ENCODE measurements at regions not wholly inside any gene's neighbourhood (a gene's known extent, or its start where the extent isn't known, plus 50 kb on each side); places are given as distances from the start of the nearest gene placed in this dataset.

GRCh38 chr14:87581298-87581697, 411.7 kb downstream of the GALC start:
- H3K4me1 ChIP-seq (ENCODE audit: control insufficient read depth, insufficient read depth, low read length) = no peaks in the 10 kb centered on the region
- DNase-seq = no peak
- 69% methylated on average over 2 of the region's 2 CpGs for WGBS

GRCh38 chr14:87579036-87579435, 413.9 kb downstream of the GALC start:
- intact Hi-C loops (cut with DNase I) = no loop called here
- DNase-seq (no peak), ATAC-seq (no peak)
- WGBS = 49% methylated on average over 2 of the region's 2 CpGs
- no peaks in the 10 kb centered on the region for H3K27me3 ChIP-seq (ENCODE audit: control insufficient read depth, insufficient read depth)
- H3K4me1 ChIP-seq (ENCODE audit: control insufficient read depth, insufficient read depth, low read length) = no peaks in the 10 kb centered on the region
- H3K4me3 ChIP-seq (ENCODE audit: low read length) = no peak overlapping the region
- no peaks in the 10 kb centered on the region for H3K9me3 ChIP-seq (ENCODE audit: control insufficient read depth, low read length)
- H3K27ac ChIP-seq (ENCODE audit: low read length) = no peak overlapping the region

More at GRCh38 chr14:87581298-87581697, 411.7 kb downstream of the GALC start:
- intact Hi-C loops (cut with DNase I) = no loop called here
- no peak overlapping the region for H3K27ac ChIP-seq (ENCODE audit: low read length)
- ATAC-seq = no peak
- no peaks in the 10 kb centered on the region for H3K27me3 ChIP-seq (ENCODE audit: control insufficient read depth, insufficient read depth)
- no peak overlapping the region for H3K4me3 ChIP-seq (ENCODE audit: low read length)
- H3K9me3 ChIP-seq (ENCODE audit: control insufficient read depth, low read length) = no peaks in the 10 kb centered on the region

GRCh38 chr14:87575378-87575777, 417.6 kb downstream of the GALC start:
- no peak for ATAC-seq

GRCh38 chr14:87573591-87573990, 419.4 kb downstream of the GALC start:
- Histone ChIP-seq H3K27me3 (ENCODE audit: control insufficient read depth, insufficient read depth) (no peaks in the 10 kb centered on the region), H3K27ac (ENCODE audit: low read length) (no peak overlapping the region), H3K9me3 (ENCODE audit: control insufficient read depth, low read length) (no peaks in the 10 kb centered on the region), H3K4me1 (ENCODE audit: control insufficient read depth, insufficient read depth, low read length) (no peaks in the 10 kb centered on the region), H3K4me3 (ENCODE audit: low read length) (no peak overlapping the region)
- ATAC-seq = no peak
- no peak for DNase-seq
- WGBS = 64% methylated on average over 2 of the region's 2 CpGs
- intact Hi-C loops (cut with DNase I) = no loop called here

More at GRCh38 chr14:87575378-87575777, 417.6 kb downstream of the GALC start:
- H3K27me3 ChIP-seq (ENCODE audit: control insufficient read depth, insufficient read depth) = no peaks in the 10 kb centered on the region
- H3K4me3 ChIP-seq (ENCODE audit: low read length) = no peak overlapping the region
- no peak overlapping the region for H3K27ac ChIP-seq (ENCODE audit: low read length)
- H3K4me1 ChIP-seq (ENCODE audit: control insufficient read depth, insufficient read depth, low read length) = no peaks in the 10 kb centered on the region
- 89% methylated on average over 6 of the region's 6 CpGs for WGBS
- intact Hi-C loops (cut with DNase I) = no loop called here
- no peak for DNase-seq
- H3K9me3 ChIP-seq (ENCODE audit: control insufficient read depth, low read length) = no peaks in the 10 kb centered on the region

- H3K4me1 ChIP-seq (ENCODE audit: control insufficient read depth, insufficient read depth, low read length) = no peaks in the 10 kb centered on the region
- no peak overlapping the region for H3K4me3 ChIP-seq (ENCODE audit: low read length)
- H3K27ac ChIP-seq (ENCODE audit: low read length) = no peak overlapping the region
- intact Hi-C loops (cut with DNase I) = no loop called here
- no peaks in the 10 kb centered on the region for H3K9me3 ChIP-seq (ENCODE audit: control insufficient read depth, low read length)
- ATAC-seq = no peak
- H3K27me3 ChIP-seq (ENCODE audit: control insufficient read depth, insufficient read depth) = no peaks in the 10 kb centered on the region
- WGBS = 41% methylated on average over 4 of the region's 4 CpGs
- no peak for DNase-seq
Observed at GRCh38 chr14:87567618-87568295, 425.2 kb downstream of the GALC start.

GRCh38 chr14:87566991-87567390, 426.0 kb downstream of the GALC start:
- Histone ChIP-seq H3K27me3 (ENCODE audit: control insufficient read depth, insufficient read depth) (no peaks in the 10 kb centered on the region), H3K9me3 (ENCODE audit: control insufficient read depth, low read length) (no peaks in the 10 kb centered on the region), H3K4me3 (ENCODE audit: low read length) (no peak overlapping the region), H3K27ac (ENCODE audit: low read length) (no peak overlapping the region), H3K4me1 (ENCODE audit: control insufficient read depth, insufficient read depth, low read length) (no peaks in the 10 kb centered on the region)
- intact Hi-C loops (cut with DNase I) = no loop called here
- DNase-seq (no peak), ATAC-seq (no peak)
- 26% methylated on average over 2 of the region's 2 CpGs for WGBS

- Histone ChIP-seq H3K27ac (ENCODE audit: low read length) (no peak overlapping the region), H3K9me3 (ENCODE audit: control insufficient read depth, low read length) (no peaks in the 10 kb centered on the region), H3K4me1 (ENCODE audit: control insufficient read depth, insufficient read depth, low read length) (no peaks in the 10 kb centered on the region), H3K27me3 (ENCODE audit: control insufficient read depth, insufficient read depth) (no peaks in the 10 kb centered on the region), H3K4me3 (ENCODE audit: low read length) (no peak overlapping the region)
- 61% methylated on average over 5 of the region's 5 CpGs for WGBS
- intact Hi-C loops (cut with DNase I) = no loop called here
- no peak for DNase-seq
- no peak for ATAC-seq
Observed at GRCh38 chr14:87547536-87547935, 445.4 kb downstream of the GALC start.

- intact Hi-C loops (cut with DNase I) = no loop called here
- Histone ChIP-seq H3K27ac (ENCODE audit: low read length) (no peak overlapping the region), H3K4me3 (ENCODE audit: low read length) (no peak overlapping the region), H3K27me3 (ENCODE audit: control insufficient read depth, insufficient read depth) (no peaks in the 10 kb centered on the region), H3K4me1 (ENCODE audit: control insufficient read depth, insufficient read depth, low read length) (no peaks in the 10 kb centered on the region), H3K9me3 (ENCODE audit: control insufficient read depth, low read length) (no peaks in the 10 kb centered on the region)
- DNase-seq = no peak
- WGBS = 59% methylated on average over 5 of the region's 5 CpGs
- no peak for ATAC-seq
Observed at GRCh38 chr14:87542288-87542687, 450.7 kb downstream of the GALC start.

GRCh38 chr14:87540339-87540738, 452.6 kb downstream of the GALC start:
- intact Hi-C loops (cut with DNase I) = no loop called here
- no peak for DNase-seq
- no peak overlapping the region for H3K27ac ChIP-seq (ENCODE audit: low read length)
- H3K27me3 ChIP-seq (ENCODE audit: control insufficient read depth, insufficient read depth) = no peaks in the 10 kb centered on the region
- ATAC-seq = no peak
- WGBS = 36% methylated on average over 2 of the region's 2 CpGs
- no peaks in the 10 kb centered on the region for H3K9me3 ChIP-seq (ENCODE audit: control insufficient read depth, low read length)
- H3K4me1 ChIP-seq (ENCODE audit: control insufficient read depth, insufficient read depth, low read length) = no peaks in the 10 kb centered on the region
- H3K4me3 ChIP-seq (ENCODE audit: low read length) = no peak overlapping the region

- intact Hi-C loops (cut with DNase I) = no loop called here
- DNase-seq (no peak), ATAC-seq (no peak)
- Histone ChIP-seq H3K27ac (ENCODE audit: low read length) (no peak overlapping the region), H3K27me3 (ENCODE audit: control insufficient read depth, insufficient read depth) (no peaks in the 10 kb centered on the region), H3K9me3 (ENCODE audit: control insufficient read depth, low read length) (no peaks in the 10 kb centered on the region), H3K4me1 (ENCODE audit: control insufficient read depth, insufficient read depth, low read length) (no peaks in the 10 kb centered on the region), H3K4me3 (ENCODE audit: low read length) (no peak overlapping the region)
- WGBS = 53% methylated on average over 4 of the region's 4 CpGs
Observed at GRCh38 chr14:87529081-87529480, 463.9 kb downstream of the GALC start.

- H3K9me3 ChIP-seq (ENCODE audit: control insufficient read depth, low read length) = no peaks in the 10 kb centered on the region
- H3K27me3 ChIP-seq (ENCODE audit: control insufficient read depth, insufficient read depth) = no peaks in the 10 kb centered on the region
- DNase-seq (no peak), ATAC-seq (no peak)
- no peak overlapping the region for H3K27ac ChIP-seq (ENCODE audit: low read length)
- intact Hi-C loops (cut with DNase I) = no loop called here
- H3K4me1 ChIP-seq (ENCODE audit: control insufficient read depth, insufficient read depth, low read length) = no peaks in the 10 kb centered on the region
- no peak overlapping the region for H3K4me3 ChIP-seq (ENCODE audit: low read length)
- 65% methylated on average over 4 of the region's 4 CpGs for WGBS
Observed at GRCh38 chr14:87526731-87527130, 466.3 kb downstream of the GALC start.

- H3K4me3 ChIP-seq (ENCODE audit: low read length) = no peak overlapping the region
- 74% methylated on average over 4 of the region's 4 CpGs for WGBS
Observed at GRCh38 chr14:87524011-87524410, 469.0 kb downstream of the GALC start.

More at GRCh38 chr14:87524011-87524410, 469.0 kb downstream of the GALC start:
- no peak overlapping the region for H3K27ac ChIP-seq (ENCODE audit: low read length)
- intact Hi-C loops (cut with DNase I) = no loop called here
- H3K4me1 ChIP-seq (ENCODE audit: control insufficient read depth, insufficient read depth, low read length) = no peaks in the 10 kb centered on the region
- DNase-seq (no peak), ATAC-seq (no peak)
- H3K9me3 ChIP-seq (ENCODE audit: control insufficient read depth, low read length) = no peaks in the 10 kb centered on the region
- H3K27me3 ChIP-seq (ENCODE audit: control insufficient read depth, insufficient read depth) = no peaks in the 10 kb centered on the region
